HCT116 (cell line): ENCODE measurements at regions not wholly inside any gene's neighbourhood (a gene's known extent, or its start where the extent isn't known, plus 50 kb on each side); places are given as distances from the start of the nearest gene placed in this dataset.

ENCODE experiments used
- ATAC-seq: fragments of 200-7000 bp; cut with Tn5 transposase; 2 replicates; pipeline ENCODE4 v1.9.1; 2020; ENCODE audit warnings: mild to moderate bottlenecking, moderate library complexity
- BruUV-seq: library from RNA; stranded (reverse); fragments of 400-500 nt; replicated peaks from 2 replicates; lab custom pipeline; 2021; lab: Mats Ljungman, UMichigan
- CTCF ChIA-PET: fragments of 300-600 bp; sonication (Branson Sonifier 250); formaldehyde crosslinking; loops from one replicate; lab custom pipeline; 2021; ENCODE audit warnings: antibody characterized with exemption; lab: Charles Lee
- POLR2A ChIA-PET: fragments of 300-600, 350-600 bp; sonication (Branson Sonifier 250); formaldehyde crosslinking; loops from one replicate; lab custom pipeline; 2021; ENCODE audit warnings: antibody characterized with exemption; lab: Charles Lee
- RAD21 ChIA-PET, 2 experiments: fragments of 300-600 bp; sonication (Branson Sonifier 250); formaldehyde crosslinking; loops; one replicate each; lab custom pipeline; 2023; ENCODE audit warnings: low total read pairs in 2 of 2; ENCODE audit not compliant: uncharacterized antibody in 2 of 2, unreplicated experiment in 2 of 2, low non-redundant PET in 1 of 2; lab: Charles Lee
- DNase-seq: peaks from one replicate; pipeline ENCODE4 v3.0.0-alpha.2; 2010; ENCODE audit warnings: low read depth, low spot score
- H2AFZ ChIP-seq: fragments of 200-600 bp; shearing (Covaris generic), sonication (generic); 2 replicates; pipeline ENCODE4 v1.6.1; 2017; ENCODE audit warnings: low read depth, mixed run types, mixed read lengths, antibody characterized with exemption, low read length; ENCODE audit not compliant: poor library complexity, severe bottlenecking
- H3K27ac ChIP-seq: 2 replicates; pipeline ENCODE4 v1.5.1; 2012; ENCODE audit warnings: low read depth, low read length
- H3K27me3 ChIP-seq: fragments of 200-600 bp; sonication (generic); 2 replicates; pipeline ENCODE4 v1.6.1; 2016; ENCODE audit warnings: mixed run types, low read length, mixed read lengths; ENCODE audit not compliant: insufficient read depth
- H3K36me3 ChIP-seq, 2 experiments: fragments of 200-500 bp in 1 of 2; fragments of 200-600 bp in 1 of 2; sonication (Bioruptor generic) in 1 of 2; sonication (generic) in 1 of 2; 2 replicates each; pipeline versions ENCODE4 v1.5.1 to v1.6.1; 2014 to 2016; ENCODE audit warnings: low read length in 2 of 2, inconsistent platforms in 1 of 2, mixed read lengths in 1 of 2, mixed run types in 1 of 2; ENCODE audit not compliant: insufficient read depth in 2 of 2, control insufficient read depth in 1 of 2
- H3K4me1 ChIP-seq, 2 experiments: fragments of 200-600 bp in 1 of 2; sonication (generic) in 1 of 2; 2 replicates each; pipeline versions ENCODE4 v1.5.1 to v1.6.1; 2012 to 2017; ENCODE audit warnings: low read length in 2 of 2, inconsistent platforms in 1 of 2, mild to moderate bottlenecking in 1 of 2, mixed read lengths in 1 of 2, mixed run types in 1 of 2, moderate library complexity in 1 of 2; ENCODE audit not compliant: insufficient read depth in 2 of 2, control insufficient read depth in 1 of 2
- H3K4me2 ChIP-seq: fragments of 200-600 bp; sonication (generic); 2 replicates; pipeline ENCODE4 v1.6.1; 2017; ENCODE audit warnings: mixed run types, low read length, mixed read lengths
- H3K4me3 ChIP-seq, 2 experiments: fragments of 200-600 bp in 1 of 2; sonication (generic) in 1 of 2; replicated peaks in 1 of 2; 2 replicates each; pipeline ENCODE4 v1.5.1; 2011 to 2016; ENCODE audit warnings: low read length in 2 of 2, control low read depth in 1 of 2, low read depth in 1 of 2, mild to moderate bottlenecking in 1 of 2, mixed read lengths in 1 of 2, mixed run types in 1 of 2
- H3K79me2 ChIP-seq: fragments of 200-600 bp; sonication (generic); 2 replicates; pipeline ENCODE4 v1.6.1; 2017; ENCODE audit warnings: mild to moderate bottlenecking, mixed run types, low read length, moderate library complexity, mixed read lengths; ENCODE audit not compliant: insufficient read depth
- H3K9ac ChIP-seq: fragments of 200-600 bp; sonication (generic); 2 replicates; pipeline ENCODE4 v1.6.1; 2016; ENCODE audit warnings: low read length, mixed read lengths
- H3K9me2 ChIP-seq: fragments of 200-600 bp; sonication (generic), shearing (Covaris generic); 2 replicates; pipeline ENCODE4 v1.6.1; 2017; ENCODE audit warnings: mixed run types, mild to moderate bottlenecking, moderate library complexity; ENCODE audit not compliant: insufficient read depth
- H3K9me3 ChIP-seq, 2 experiments: fragments of 200-500 bp in 1 of 2; fragments of 200-600 bp in 1 of 2; sonication (Bioruptor generic) in 1 of 2; sonication (generic) in 1 of 2; 2 replicates each; pipeline ENCODE4 v1.6.1; 2014 to 2017; ENCODE audit warnings: low read length in 2 of 2, mixed read lengths in 2 of 2, inconsistent platforms in 1 of 2, low read depth in 1 of 2, mild to moderate bottlenecking in 1 of 2, mixed run types in 1 of 2, moderate library complexity in 1 of 2; ENCODE audit not compliant: control insufficient read depth in 1 of 2, insufficient read depth in 1 of 2
- H4K20me1 ChIP-seq: fragments of 200-600 bp; sonication (generic), shearing (Covaris generic); 2 replicates; pipeline ENCODE4 v1.6.1; 2017; ENCODE audit warnings: mixed run types, mild to moderate bottlenecking, moderate library complexity; ENCODE audit not compliant: insufficient read depth
- CEBPB ChIP-seq: IDR thresholded peaks from 2 replicates; pipeline ENCODE4 v1.6.1; 2012; ENCODE audit warnings: low read depth
- EGR1 ChIP-seq: IDR thresholded peaks from 2 replicates; pipeline ENCODE4 v1.6.1; 2012; ENCODE audit warnings: low read depth
- JUND ChIP-seq: IDR thresholded peaks from 2 replicates; pipeline ENCODE4 v1.6.1; 2012
- RAD21 ChIP-seq: IDR thresholded peaks from 2 replicates; pipeline ENCODE4 v1.6.1; 2012; ENCODE audit warnings: low read depth, mild to moderate bottlenecking
- REST ChIP-seq: IDR thresholded peaks from 2 replicates; pipeline ENCODE4 v1.6.1; 2012; ENCODE audit warnings: low read depth
- SIN3A ChIP-seq: IDR thresholded peaks from 2 replicates; pipeline ENCODE4 v1.6.1; 2012; ENCODE audit warnings: low read depth
- SP1 ChIP-seq: IDR thresholded peaks from 2 replicates; pipeline ENCODE4 v1.6.1; 2012; ENCODE audit warnings: low read depth
- SRF ChIP-seq: IDR thresholded peaks from 2 replicates; pipeline ENCODE4 v1.6.1; 2012; ENCODE audit warnings: low read depth
- TCF7L2 ChIP-seq: IDR thresholded peaks from 2 replicates; pipeline ENCODE4 v1.7.0; 2011; ENCODE audit warnings: borderline replicate concordance, inconsistent platforms; ENCODE audit not compliant: insufficient read depth, insufficient read length; ENCODE audit errors: extremely low read depth
- YY1 ChIP-seq: IDR thresholded peaks from 2 replicates; pipeline ENCODE4 v1.6.1; 2011; ENCODE audit warnings: low read length, low read depth, moderate library complexity, mild to moderate bottlenecking; ENCODE audit not compliant: insufficient replicate concordance; ENCODE audit errors: extremely low read depth
- ZFX ChIP-seq: fragments of 450-650 bp; IDR thresholded peaks from 2 replicates; pipeline ENCODE4 v1.6.1; 2017
- intact Hi-C: fragments of 100-400 bp; cut with micrococcal nuclease; formaldehyde crosslinking; loops from 2 replicates; pipeline ENCODE4 v1.10.0; 2022
- TF ChIP-seq, protein P1 (sequence below): IDR thresholded peaks from 2 replicates; pipeline ENCODE4 v1.6.1; 2012
- TF ChIP-seq, protein P2 (sequence below): IDR thresholded peaks from 2 replicates; pipeline ENCODE4 v1.6.1; 2011; ENCODE audit warnings: mild to moderate bottlenecking, low read length, moderate library complexity; ENCODE audit not compliant: insufficient replicate concordance; ENCODE audit errors: extremely low read depth

DNA sequence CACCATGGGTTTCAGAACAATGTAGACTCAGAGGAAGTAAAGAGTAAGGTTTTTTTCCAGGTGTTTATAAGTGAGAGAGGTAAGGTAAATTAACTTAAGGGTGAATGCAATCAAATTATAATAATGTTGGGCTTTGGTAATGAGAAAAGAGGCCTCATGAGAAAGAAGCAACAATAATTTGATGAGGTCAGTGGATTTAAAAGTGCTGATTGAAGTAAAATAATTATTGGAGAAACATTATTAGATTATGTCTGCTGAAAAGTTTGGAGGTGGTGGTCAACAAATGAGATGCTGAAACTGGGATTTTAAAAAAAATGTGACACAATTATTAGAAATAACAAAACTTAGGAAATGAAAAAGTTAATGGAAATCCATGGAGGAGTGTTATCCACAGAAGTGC, 187.4 kb upstream of the BRINP3 start:
- TF ChIP-seq TCF7L2 (no peak), SP1 (no peak), YY1 (no peak), ZFX (no peak), REST (no peak), CEBPB (no peak), SIN3A (no peak), SRF (no peak), EGR1 (no peak), RAD21 (no peak), JUND (no peak)
- TF ChIP-seq, protein P1, sequence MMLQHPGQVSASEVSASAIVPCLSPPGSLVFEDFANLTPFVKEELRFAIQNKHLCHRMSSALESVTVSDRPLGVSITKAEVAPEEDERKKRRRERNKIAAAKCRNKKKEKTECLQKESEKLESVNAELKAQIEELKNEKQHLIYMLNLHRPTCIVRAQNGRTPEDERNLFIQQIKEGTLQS = no peak
- TF ChIP-seq, protein P2, sequence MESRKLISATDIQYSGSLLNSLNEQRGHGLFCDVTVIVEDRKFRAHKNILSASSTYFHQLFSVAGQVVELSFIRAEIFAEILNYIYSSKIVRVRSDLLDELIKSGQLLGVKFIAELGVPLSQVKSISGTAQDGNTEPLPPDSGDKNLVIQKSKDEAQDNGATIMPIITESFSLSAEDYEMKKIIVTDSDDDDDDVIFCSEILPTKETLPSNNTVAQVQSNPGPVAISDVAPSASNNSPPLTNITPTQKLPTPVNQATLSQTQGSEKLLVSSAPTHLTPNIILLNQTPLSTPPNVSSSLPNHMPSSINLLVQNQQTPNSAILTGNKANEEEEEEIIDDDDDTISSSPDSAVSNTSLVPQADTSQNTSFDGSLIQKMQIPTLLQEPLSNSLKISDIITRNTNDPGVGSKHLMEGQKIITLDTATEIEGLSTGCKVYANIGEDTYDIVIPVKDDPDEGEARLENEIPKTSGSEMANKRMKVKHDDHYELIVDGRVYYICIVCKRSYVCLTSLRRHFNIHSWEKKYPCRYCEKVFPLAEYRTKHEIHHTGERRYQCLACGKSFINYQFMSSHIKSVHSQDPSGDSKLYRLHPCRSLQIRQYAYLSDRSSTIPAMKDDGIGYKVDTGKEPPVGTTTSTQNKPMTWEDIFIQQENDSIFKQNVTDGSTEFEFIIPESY = no peak
- ATAC-seq (no peak), DNase-seq (no peak)
- H2AFZ ChIP-seq = no peak overlapping the region
- no peak overlapping the region for H3K4me3 ChIP-seq
- CTCF ChIA-PET = no interaction called here
- H3K27ac ChIP-seq = no peak overlapping the region
- no peaks in the 10 kb centered on the region for H4K20me1 ChIP-seq
- no TSS peak for BruUV-seq
- POLR2A ChIA-PET = no interaction called here
- RAD21 ChIA-PET = no interaction called here
- H3K9me3 ChIP-seq = no peaks in the 10 kb centered on the region
- no peaks in the 10 kb centered on the region for H3K79me2 ChIP-seq
- intact Hi-C loops = no loop called here
- H3K36me3 ChIP-seq = no peaks in the 10 kb centered on the region
- no peaks in the 10 kb centered on the region for H3K27me3 ChIP-seq
- no peaks in the 10 kb centered on the region for H3K4me1 ChIP-seq
- no peak overlapping the region for H3K9ac ChIP-seq
- H3K9me2 ChIP-seq = no peaks in the 10 kb centered on the region
- no peak overlapping the region for H3K4me2 ChIP-seq
